ENCODE measurements at regions not wholly inside any gene's neighbourhood (a gene's known extent, or its start where the extent isn't known, plus 50 kb on each side); places are given as distances from the start of the nearest gene placed in this dataset.

- Histone ChIP-seq H3K27me3 (ENCODE audit: insufficient read depth, low read length) (peaks cover 33% of the 10 kb centered on the region), H3K36me3 (ENCODE audit: insufficient read depth, low read depth, low read length) (no peaks in the 10 kb centered on the region), H3K4me3 (ENCODE audit: low read length) (no peak overlapping the region), H3K4me1 (ENCODE audit: insufficient read depth, low read length) (peaks cover 17% of the 10 kb centered on the region; the same call in 1 of the 2 replicates), H3K9me3 (ENCODE audit: insufficient read depth, low read depth, low read length) (no peaks in the 10 kb centered on the region), H3K27ac (ENCODE audit: low read length) (no peak overlapping the region), H3K9ac (ENCODE audit: low read depth, low read length) (no peak overlapping the region)
These were observed 73.0 kb downstream of the ARL4C start for GRCh38 chr2:234423884-234424283.

GRCh38 chr2:234422981-234423431 is 73.9 kb downstream of the ARL4C start:
- Histone ChIP-seq H3K9ac (ENCODE audit: low read depth, low read length) (no peak overlapping the region), H3K4me1 (ENCODE audit: insufficient read depth, low read length) (peaks cover 15% of the 10 kb centered on the region; the same call in 1 of the 2 replicates), H3K36me3 (ENCODE audit: insufficient read depth, low read depth, low read length) (no peaks in the 10 kb centered on the region), H3K27ac (ENCODE audit: low read length) (no peak overlapping the region), H3K27me3 (ENCODE audit: insufficient read depth, low read length) (peaks cover 24% of the 10 kb centered on the region), H3K4me3 (ENCODE audit: low read length) (no peak overlapping the region), H3K9me3 (ENCODE audit: insufficient read depth, low read depth, low read length) (no peaks in the 10 kb centered on the region)

GRCh38 chr2:234422273-234422732 is 74.6 kb downstream of the ARL4C start:
- peaks cover 14% of the 10 kb centered on the region; the same call in 1 of the 2 replicates for H3K4me1 ChIP-seq (ENCODE audit: insufficient read depth, low read length)
- H3K27me3 ChIP-seq (ENCODE audit: insufficient read depth, low read length): peaks cover 24% of the 10 kb centered on the region
- H3K4me3 ChIP-seq (ENCODE audit: low read length): no peak overlapping the region
- H3K9me3 ChIP-seq (ENCODE audit: insufficient read depth, low read depth, low read length): no peaks in the 10 kb centered on the region
- H3K9ac ChIP-seq (ENCODE audit: low read depth, low read length): no peak overlapping the region
- H3K27ac ChIP-seq (ENCODE audit: low read length): no peak overlapping the region
- H3K36me3 ChIP-seq (ENCODE audit: insufficient read depth, low read depth, low read length): no peaks in the 10 kb centered on the region

GRCh38 chr2:234420408-234420807 is 76.5 kb downstream of the ARL4C start:
- H3K27me3 ChIP-seq (ENCODE audit: insufficient read depth, low read length): peaks cover 5% of the 10 kb centered on the region
- no peak overlapping the region for H3K27ac ChIP-seq (ENCODE audit: low read length)
- H3K9me3 ChIP-seq (ENCODE audit: insufficient read depth, low read depth, low read length): no peaks in the 10 kb centered on the region
- no peak overlapping the region for H3K9ac ChIP-seq (ENCODE audit: low read depth, low read length)
- no peak overlapping the region for H3K4me3 ChIP-seq (ENCODE audit: low read length)
- no peaks in the 10 kb centered on the region for H3K36me3 ChIP-seq (ENCODE audit: insufficient read depth, low read depth, low read length)
- H3K4me1 ChIP-seq (ENCODE audit: insufficient read depth, low read length): peaks cover 4% of the 10 kb centered on the region; the same call in 1 of the 2 replicates

- peaks cover 4% of the 10 kb centered on the region; the same call in 1 of the 2 replicates for H3K4me1 ChIP-seq (ENCODE audit: insufficient read depth, low read length)
- no peak overlapping the region for H3K4me3 ChIP-seq (ENCODE audit: low read length)
- no peaks in the 10 kb centered on the region for H3K27me3 ChIP-seq (ENCODE audit: insufficient read depth, low read length)
- no peak overlapping the region for H3K9ac ChIP-seq (ENCODE audit: low read depth, low read length)
- no peak overlapping the region for H3K27ac ChIP-seq (ENCODE audit: low read length)
- H3K36me3 ChIP-seq (ENCODE audit: insufficient read depth, low read depth, low read length): no peaks in the 10 kb centered on the region
- no peaks in the 10 kb centered on the region for H3K9me3 ChIP-seq (ENCODE audit: insufficient read depth, low read depth, low read length)
These were observed 77.2 kb downstream of the ARL4C start for GRCh38 chr2:234419726-234420125.

- H3K27ac ChIP-seq (ENCODE audit: low read length): no peak overlapping the region
- no peaks in the 10 kb centered on the region for H3K36me3 ChIP-seq (ENCODE audit: insufficient read depth, low read depth, low read length)
- H3K9ac ChIP-seq (ENCODE audit: low read depth, low read length): no peak overlapping the region
- peaks cover 4% of the 10 kb centered on the region; the same call in 1 of the 2 replicates for H3K4me1 ChIP-seq (ENCODE audit: insufficient read depth, low read length)
- H3K9me3 ChIP-seq (ENCODE audit: insufficient read depth, low read depth, low read length): no peaks in the 10 kb centered on the region
- no peak overlapping the region for H3K4me3 ChIP-seq (ENCODE audit: low read length)
- H3K27me3 ChIP-seq (ENCODE audit: insufficient read depth, low read length): no peaks in the 10 kb centered on the region
These were observed 81.2 kb downstream of the ARL4C start for GRCh38 chr2:234415706-234416105.

- H3K36me3 ChIP-seq (ENCODE audit: insufficient read depth, low read depth, low read length): no peaks in the 10 kb centered on the region
- no peak overlapping the region for H3K27ac ChIP-seq (ENCODE audit: low read length)
- no peaks in the 10 kb centered on the region for H3K9me3 ChIP-seq (ENCODE audit: insufficient read depth, low read depth, low read length)
- no peaks in the 10 kb centered on the region for H3K27me3 ChIP-seq (ENCODE audit: insufficient read depth, low read length)
- no peak overlapping the region for H3K4me3 ChIP-seq (ENCODE audit: low read length)
- H3K9ac ChIP-seq (ENCODE audit: low read depth, low read length): no peak overlapping the region
- H3K4me1 ChIP-seq (ENCODE audit: insufficient read depth, low read length): no peaks in the 10 kb centered on the region
These were observed 82.3 kb downstream of the ARL4C start for GRCh38 chr2:234414596-234414995.

GRCh38 chr2:234412726-234413125 is 84.2 kb downstream of the ARL4C start:
- Histone ChIP-seq H3K36me3 (ENCODE audit: insufficient read depth, low read depth, low read length) (no peaks in the 10 kb centered on the region), H3K9me3 (ENCODE audit: insufficient read depth, low read depth, low read length) (no peaks in the 10 kb centered on the region), H3K9ac (ENCODE audit: low read depth, low read length) (no peak overlapping the region), H3K27ac (ENCODE audit: low read length) (no peak overlapping the region), H3K27me3 (ENCODE audit: insufficient read depth, low read length) (no peaks in the 10 kb centered on the region), H3K4me1 (ENCODE audit: insufficient read depth, low read length) (no peaks in the 10 kb centered on the region), H3K4me3 (ENCODE audit: low read length) (no peak overlapping the region)

- no peaks in the 10 kb centered on the region for H3K36me3 ChIP-seq (ENCODE audit: insufficient read depth, low read depth, low read length)
- H3K9me3 ChIP-seq (ENCODE audit: insufficient read depth, low read depth, low read length): no peaks in the 10 kb centered on the region
- no peak overlapping the region for H3K9ac ChIP-seq (ENCODE audit: low read depth, low read length)
- no peaks in the 10 kb centered on the region for H3K27me3 ChIP-seq (ENCODE audit: insufficient read depth, low read length)
- H3K27ac ChIP-seq (ENCODE audit: low read length): no peak overlapping the region
- H3K4me3 ChIP-seq (ENCODE audit: low read length): no peak overlapping the region
- no peaks in the 10 kb centered on the region for H3K4me1 ChIP-seq (ENCODE audit: insufficient read depth, low read length)
These were observed 85.1 kb downstream of the ARL4C start for GRCh38 chr2:234411793-234412192.

GRCh38 chr2:234410526-234410925 is 86.4 kb downstream of the ARL4C start:
- H3K9ac ChIP-seq (ENCODE audit: low read depth, low read length): no peak overlapping the region
- no peaks in the 10 kb centered on the region for H3K36me3 ChIP-seq (ENCODE audit: insufficient read depth, low read depth, low read length)
- no peaks in the 10 kb centered on the region for H3K4me1 ChIP-seq (ENCODE audit: insufficient read depth, low read length)
- H3K27me3 ChIP-seq (ENCODE audit: insufficient read depth, low read length): no peaks in the 10 kb centered on the region
- H3K9me3 ChIP-seq (ENCODE audit: insufficient read depth, low read depth, low read length): no peaks in the 10 kb centered on the region
- H3K4me3 ChIP-seq (ENCODE audit: low read length): no peak overlapping the region
- no peak overlapping the region for H3K27ac ChIP-seq (ENCODE audit: low read length)

- H3K27ac ChIP-seq (ENCODE audit: low read length): no peak overlapping the region
- no peaks in the 10 kb centered on the region for H3K4me1 ChIP-seq (ENCODE audit: insufficient read depth, low read length)
- H3K9me3 ChIP-seq (ENCODE audit: insufficient read depth, low read depth, low read length): no peaks in the 10 kb centered on the region
- no peak overlapping the region for H3K9ac ChIP-seq (ENCODE audit: low read depth, low read length)
- H3K36me3 ChIP-seq (ENCODE audit: insufficient read depth, low read depth, low read length): no peaks in the 10 kb centered on the region
- H3K27me3 ChIP-seq (ENCODE audit: insufficient read depth, low read length): no peaks in the 10 kb centered on the region
- no peak overlapping the region for H3K4me3 ChIP-seq (ENCODE audit: low read length)
These were observed 87.3 kb downstream of the ARL4C start for GRCh38 chr2:234409590-234409989.

- Histone ChIP-seq H3K27ac (ENCODE audit: low read length) (no peak overlapping the region), H3K4me3 (ENCODE audit: low read length) (no peak overlapping the region), H3K9ac (ENCODE audit: low read depth, low read length) (no peak overlapping the region)
These were observed 90.8 kb downstream of the ARL4C start for GRCh38 chr2:234406085-234406484.

More at GRCh38 chr2:234406085-234406484, 90.8 kb downstream of the ARL4C start:
- Histone ChIP-seq H3K36me3 (ENCODE audit: insufficient read depth, low read depth, low read length) (no peaks in the 10 kb centered on the region), H3K27me3 (ENCODE audit: insufficient read depth, low read length) (no peaks in the 10 kb centered on the region), H3K4me1 (ENCODE audit: insufficient read depth, low read length) (no peaks in the 10 kb centered on the region), H3K9me3 (ENCODE audit: insufficient read depth, low read depth, low read length) (no peaks in the 10 kb centered on the region)

Data from iPS-20b (cell line).